ENCODE measurements at regions not wholly inside any gene's neighbourhood (a gene's known extent, or its start where the extent isn't known, plus 50 kb on each side); places are given as distances from the start of the nearest gene placed in this dataset.

GRCh38 chr1:201625851-201626251 is 86.9 kb downstream of the NAV1 start:
- no peak for TF ChIP-seq CTCF (IDR thresholded peaks at IDR 0.05; ENCODE audit: low read depth, low read length)
- no peak for TF ChIP-seq MAX (IDR thresholded peaks at IDR 0.05; ENCODE audit: low read depth, low read length)
- no peak for TF ChIP-seq POLR2A (IDR thresholded peaks at IDR 0.05; ENCODE audit: extremely low read depth, insufficient read length)

Data from NB4 (cell line).